HG03135 (cell line): ENCODE measurements at regions not wholly inside any gene's neighbourhood (a gene's known extent, or its start where the extent isn't known, plus 50 kb on each side); places are given as distances from the start of the nearest gene placed in this dataset.

Source experiments
- ATAC-seq: cut with Tn5 transposase; IDR thresholded peaks from one replicate; pipeline ENCODE4 v1.9.1; 2021; ENCODE audit warnings: mild to moderate bottlenecking, moderate library complexity; ENCODE audit not compliant: unreplicated experiment

DNA sequence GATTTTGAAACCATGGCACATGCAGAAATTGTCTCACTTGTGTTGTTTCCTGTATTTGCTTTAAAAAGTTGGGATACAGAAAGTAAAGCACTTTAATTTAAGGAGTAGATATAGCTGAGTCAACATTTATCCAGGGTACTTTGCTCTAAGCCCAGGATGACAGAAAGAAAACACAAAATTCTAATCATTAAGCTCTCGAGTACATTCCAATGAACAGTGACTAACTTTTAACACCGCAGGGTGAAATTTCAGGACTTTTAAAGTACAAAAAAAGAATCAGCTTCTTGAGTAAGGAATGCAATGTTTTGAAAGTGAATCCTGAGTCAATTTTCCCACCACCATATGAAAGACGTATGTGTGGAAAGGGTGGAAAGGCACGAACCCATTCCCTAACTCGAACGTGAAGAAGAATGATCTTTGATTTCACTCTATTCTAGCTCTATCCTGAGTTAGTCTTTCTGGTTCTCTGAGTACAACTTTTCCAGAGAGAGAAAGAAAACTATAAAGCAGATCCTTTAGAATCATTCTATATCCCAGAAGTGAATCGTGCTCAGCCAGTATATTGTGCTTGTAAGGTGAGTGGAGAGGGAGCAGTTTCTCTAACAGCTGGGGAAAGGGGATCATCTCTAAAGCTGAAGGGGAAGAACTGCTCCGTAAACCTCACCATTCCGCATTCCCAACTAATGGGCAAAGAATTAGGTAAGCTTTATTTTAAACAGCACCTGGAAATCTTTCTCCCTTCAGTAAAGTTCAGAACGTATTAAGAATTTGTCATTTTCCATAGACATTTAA is 779.0 kb upstream of the FLRT2 start:
- no peak for ATAC-seq

DNA sequence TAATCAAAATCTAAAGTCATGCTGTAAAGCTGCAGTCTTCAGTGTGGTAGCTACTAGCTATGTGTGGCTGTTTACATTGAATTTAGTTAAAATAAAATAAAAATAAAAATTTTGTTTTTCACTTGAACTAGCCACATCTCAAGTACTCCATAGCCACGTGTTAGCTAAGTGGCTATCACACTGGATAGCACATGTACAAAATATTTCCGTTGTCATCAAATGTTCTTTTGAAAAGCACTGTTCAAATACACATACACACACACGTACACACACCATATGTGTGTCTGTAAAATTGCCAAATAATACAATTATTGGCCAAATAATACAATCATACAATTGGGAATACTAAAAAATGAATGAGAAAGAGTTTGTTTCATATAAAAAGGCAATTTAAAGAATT is 778.2 kb upstream of the FLRT2 start:
- ATAC-seq, result no peak

DNA sequence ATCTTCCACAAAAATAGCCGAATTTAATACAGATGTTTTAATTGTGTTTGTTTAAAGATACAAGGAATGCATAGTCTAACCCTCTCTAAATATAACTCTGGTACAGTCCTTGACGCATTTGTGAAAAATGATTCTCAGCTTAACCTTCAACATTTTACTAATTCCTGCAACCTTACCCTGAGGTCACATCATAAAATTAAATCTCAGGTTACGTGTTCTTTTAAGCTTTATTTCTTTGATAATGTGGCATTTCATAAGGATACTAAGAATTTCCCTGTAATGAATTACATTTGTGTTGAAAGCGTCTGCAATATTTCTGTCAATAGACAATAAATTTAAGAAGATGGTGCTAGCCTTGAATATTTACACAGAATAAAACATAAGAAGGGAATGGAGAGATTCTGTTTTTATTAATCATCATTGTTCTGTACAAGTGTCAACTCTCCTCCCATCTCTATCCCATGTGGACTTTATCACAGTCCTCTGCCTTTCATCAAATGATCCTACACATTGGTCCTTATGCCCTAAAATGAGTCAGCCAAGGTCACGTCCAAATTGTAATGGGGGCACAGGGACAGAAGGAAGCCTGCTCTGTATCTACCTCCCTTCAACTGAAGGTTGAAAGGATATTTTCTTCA is 769.3 kb upstream of the FLRT2 start:
- ATAC-seq, result no peak

DNA sequence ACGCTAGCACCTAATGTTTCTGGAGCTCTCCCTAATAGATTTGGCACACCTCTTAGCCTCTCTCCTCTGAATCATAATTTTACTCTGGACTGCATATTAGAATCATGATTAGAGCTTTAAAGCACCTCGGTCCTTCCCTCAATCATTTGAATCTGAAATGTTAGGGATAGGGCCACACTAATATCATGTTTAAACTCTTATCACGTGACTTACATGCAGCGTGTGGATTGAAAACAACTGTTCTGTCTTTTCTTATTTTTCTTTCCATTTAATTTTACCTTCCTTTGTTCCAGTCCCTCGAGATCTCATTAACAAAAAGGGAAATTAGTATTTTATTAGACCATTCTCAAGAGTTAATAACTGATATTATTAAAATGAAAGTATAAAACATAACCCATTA is 762.5 kb upstream of the FLRT2 start:
- no peak for ATAC-seq

DNA sequence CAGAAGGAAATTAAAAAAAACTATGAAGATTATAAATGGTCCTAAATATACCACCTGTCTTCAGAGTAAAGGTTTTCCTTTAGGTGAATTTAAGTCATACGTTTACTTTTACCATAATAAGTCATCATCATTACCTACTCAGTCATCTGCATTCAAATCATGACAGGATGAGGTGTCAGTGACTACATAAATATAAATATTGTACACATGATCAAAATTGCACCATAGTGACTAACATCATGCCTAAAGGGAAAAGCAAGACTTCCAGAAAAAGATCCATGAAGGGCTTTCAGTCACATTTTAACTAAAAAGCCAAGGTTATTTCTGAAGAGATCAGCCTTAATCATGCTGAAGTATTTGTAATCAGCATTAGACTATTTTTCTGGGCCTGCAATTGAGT is 759.9 kb upstream of the FLRT2 start:
- no peak for ATAC-seq

DNA sequence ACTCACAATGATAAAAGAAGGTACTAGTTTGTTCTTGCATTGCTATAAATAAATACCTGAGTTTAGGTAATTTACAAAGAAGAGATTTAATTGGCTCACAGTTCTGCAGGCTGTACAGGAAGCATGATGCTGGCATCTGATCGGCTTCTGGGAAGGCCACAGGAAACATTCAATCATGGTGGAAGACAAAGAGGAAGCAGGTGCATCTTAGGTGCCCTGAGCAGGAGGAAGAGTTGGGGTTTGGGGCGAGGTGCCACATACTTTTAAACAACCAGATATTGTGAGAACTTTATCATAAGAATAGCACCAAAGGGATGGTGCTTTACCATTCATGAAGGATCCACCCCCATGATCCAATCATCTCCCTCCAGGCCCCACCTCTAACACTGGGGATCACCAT is 752.6 kb upstream of the FLRT2 start:
- no peak for ATAC-seq

DNA sequence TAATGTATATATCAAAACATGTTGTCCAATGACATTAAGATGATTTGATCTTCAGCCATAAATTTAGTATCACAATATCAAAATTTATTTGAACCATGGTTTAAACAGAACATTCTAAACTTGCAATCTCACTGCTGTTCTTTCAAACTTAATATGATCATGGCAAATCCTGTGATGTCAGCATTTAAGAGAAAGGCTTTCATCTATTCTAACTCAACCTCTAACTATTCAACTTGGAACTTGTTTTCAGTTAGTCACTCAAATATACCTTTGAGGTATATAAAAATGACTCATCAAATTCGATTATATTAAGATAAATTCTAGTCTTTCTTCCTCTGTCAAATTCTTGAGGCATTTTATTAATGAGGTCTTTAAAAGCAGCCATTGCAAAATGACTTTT is 747.0 kb upstream of the FLRT2 start:
- no peak for ATAC-seq

DNA sequence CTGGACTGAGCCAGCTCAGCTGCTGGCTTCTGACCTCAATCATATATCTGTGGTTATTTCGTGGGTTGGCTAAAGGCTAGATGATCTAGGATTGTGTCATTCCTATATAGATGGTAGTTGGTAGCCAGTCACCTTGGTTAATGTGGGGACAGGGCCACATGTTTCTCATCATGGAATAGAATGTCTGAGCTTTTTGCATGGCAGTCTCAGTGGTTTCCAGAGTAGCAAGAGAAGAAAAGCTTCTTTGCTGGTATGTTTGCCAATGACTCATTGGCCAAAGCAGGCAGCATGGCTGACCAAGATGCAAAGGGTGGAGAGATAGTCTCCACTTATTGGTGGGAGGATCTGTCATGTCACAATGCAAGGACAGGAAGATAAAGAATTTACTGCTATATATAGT is 746.4 kb upstream of the FLRT2 start:
- ATAC-seq, result no peak

DNA sequence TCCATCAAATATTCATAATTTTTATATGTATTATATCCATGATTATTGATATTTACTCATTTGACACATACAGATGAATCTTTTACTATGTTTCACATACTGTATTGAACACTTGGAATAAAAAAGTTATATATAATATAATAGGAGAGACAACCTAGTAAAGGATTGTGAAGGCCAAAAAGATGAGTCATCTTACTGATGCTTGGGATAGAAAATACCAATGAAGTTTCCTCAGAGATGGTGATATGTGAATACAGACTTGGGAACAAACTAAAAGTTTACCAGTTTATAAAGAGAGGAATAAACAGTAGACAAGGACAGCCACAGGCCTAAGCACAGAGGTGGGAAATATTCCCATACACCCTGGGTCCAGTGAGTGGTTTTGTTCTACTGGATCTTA is 743.9 kb upstream of the FLRT2 start:
- no peak for ATAC-seq

DNA sequence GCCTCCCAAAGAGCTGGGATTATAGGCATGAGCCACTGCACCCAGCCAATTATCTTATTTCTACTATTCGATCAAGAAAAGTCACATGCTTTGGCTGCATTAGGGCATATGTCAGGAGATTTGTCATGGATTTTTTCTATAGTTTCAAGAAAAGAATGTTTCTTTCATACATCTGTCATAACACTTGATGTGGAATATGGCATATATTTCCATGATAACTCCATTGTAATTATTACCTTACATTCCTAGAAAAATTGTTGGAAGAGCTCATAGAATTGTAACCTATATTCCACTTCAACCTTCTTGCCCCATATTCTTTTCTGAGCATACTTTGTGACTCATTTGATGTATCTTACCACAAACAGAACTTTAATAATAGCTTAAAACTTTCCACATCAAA is 740.9 kb upstream of the FLRT2 start:
- ATAC-seq, result no peak

DNA sequence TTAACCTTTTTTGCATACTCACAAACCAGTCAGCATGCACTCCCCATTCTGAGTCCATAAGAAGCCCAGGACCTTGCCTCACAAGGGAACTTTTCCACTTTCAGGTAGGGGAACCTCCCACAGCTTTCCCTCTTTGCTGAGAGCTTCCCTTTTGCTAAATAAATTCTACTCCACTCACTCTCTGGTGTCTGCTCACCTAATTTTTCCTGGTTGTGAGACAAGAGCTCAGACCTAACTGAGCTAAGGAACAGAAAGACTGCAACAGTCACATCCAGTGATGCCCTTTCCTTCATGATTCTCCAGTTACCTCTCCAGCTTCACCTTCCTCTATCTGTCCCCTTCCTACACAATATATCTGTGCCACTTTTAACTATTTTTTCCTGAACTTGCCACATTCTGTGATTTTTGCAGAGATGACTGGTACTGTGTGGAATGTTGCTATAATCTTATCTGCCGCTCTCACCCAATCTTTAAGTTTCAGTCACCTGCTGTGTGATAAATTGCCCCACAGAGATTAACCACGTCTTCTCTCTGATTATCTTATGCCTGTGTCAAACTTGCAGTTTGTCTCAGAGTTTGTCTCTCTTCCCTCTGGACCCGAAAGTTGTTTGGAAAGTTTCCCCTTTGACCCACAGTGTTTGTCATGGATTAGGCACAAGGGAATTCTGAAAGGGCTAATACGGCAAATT is 737.1 kb upstream of the FLRT2 start:
- no peak for ATAC-seq

DNA sequence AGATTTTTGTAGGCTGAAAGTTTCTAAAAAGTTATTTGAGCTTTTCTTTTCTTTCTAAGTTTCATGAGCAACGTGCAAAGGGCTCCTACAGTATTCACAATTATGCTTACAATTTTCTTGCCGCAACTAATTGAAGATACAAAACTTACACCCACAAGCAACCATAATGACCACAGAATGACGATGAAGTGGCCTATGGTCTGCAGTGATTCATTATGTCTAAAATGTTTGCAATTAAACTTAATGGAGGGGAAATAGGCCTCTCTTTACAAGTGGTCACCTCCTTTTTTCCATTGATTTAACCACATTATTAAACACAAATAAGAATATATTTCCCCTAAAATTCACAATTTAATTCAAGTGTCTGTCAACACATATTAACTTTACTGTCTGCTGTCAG is 732.6 kb upstream of the FLRT2 start:
- no peak for ATAC-seq

DNA sequence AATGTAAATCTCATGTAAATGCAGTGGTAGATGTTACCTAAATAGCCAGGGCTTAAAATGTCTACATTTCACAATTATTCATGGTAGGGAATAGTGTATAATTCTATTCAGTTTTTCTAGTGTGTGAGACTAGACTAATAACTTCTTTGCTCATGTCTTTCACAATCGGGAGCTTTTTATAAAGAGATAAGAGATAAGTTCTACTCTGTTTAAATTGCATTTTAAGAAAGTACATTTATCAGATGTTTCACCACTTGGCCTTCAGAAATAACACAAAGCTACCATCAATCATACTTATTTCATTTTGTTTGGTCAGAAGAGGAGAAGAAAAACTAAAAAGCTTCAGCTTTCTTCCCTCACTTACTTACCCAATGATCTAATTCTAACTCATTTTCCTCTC is 725.5 kb upstream of the FLRT2 start:
- ATAC-seq, result no peak

DNA sequence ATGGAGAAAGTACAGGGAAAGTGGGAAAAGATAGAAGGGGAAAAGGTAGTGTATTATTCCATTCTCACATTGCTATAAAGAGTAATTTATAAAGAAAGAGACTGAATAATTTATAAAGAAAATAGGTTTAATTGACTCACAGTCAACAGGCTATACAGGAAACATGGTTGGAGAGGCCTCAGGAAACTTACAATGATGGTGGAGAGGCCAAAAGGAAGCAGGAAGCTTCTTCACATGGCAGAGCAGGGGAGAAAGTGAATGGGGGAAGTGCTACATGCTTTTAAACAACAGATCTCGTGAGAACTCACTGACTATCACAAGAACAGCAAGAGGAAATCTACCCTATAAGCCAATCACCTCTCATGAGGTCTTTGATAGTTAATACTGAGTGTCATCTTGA is 725.0 kb upstream of the FLRT2 start:
- ATAC-seq, result no peak

DNA sequence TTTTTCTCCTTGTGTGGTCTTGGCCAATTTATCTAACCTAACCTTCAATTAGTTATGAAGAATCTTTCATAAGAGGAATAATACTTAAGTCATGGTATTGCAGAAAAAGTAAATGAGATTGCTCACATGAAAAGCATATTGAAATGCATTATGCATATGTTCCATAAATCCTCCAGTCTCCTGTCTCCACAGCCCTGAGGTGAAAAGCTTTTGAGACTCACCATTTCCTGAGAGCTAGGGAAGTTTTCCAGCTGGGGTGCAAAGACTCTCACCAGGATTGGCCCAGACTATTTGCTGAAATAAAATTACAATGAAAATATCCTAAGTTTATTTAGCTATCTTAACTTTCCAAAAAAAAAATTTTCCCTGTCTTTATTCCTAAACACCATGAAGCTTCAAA is 723.8 kb upstream of the FLRT2 start:
- ATAC-seq, result no peak

DNA sequence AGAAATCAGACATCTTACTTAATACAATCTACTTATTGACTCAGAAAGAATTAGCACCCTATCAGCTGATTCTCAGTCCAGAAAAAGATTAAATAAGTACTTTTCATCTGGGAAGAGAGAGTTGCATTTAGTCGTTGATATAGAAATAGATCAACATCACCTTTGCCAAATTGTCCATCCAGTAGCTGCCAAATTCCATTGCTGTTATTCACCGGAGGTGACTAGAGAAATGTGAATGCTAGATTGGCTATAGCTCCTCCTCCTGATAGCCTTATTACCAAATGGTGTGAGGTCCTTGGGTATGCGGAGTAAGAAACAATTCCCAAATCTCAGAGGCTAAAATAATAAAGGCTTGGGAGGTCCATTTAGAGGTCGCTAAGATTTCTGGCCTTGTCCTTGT is 723.3 kb upstream of the FLRT2 start:
- no peak for ATAC-seq

DNA sequence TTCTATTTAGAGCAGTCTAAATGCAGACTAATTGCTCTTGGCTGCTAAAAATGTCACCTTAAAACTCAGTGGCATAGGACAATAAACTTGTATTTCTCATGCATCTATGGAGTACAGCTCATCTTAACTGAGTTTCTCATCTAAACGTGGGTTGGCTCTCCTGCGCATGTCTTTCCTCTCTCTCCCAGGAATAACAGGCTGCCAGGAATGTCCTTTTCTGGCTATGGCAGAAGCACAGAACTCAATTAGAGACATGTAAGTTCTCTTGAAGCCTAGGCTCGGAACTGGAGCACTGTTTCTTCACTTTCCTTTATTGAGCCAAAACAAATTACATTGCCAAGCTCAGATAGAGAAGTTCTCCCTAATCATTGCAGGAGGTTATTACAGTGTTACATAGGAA is 722.3 kb upstream of the FLRT2 start:
- no peak for ATAC-seq

DNA sequence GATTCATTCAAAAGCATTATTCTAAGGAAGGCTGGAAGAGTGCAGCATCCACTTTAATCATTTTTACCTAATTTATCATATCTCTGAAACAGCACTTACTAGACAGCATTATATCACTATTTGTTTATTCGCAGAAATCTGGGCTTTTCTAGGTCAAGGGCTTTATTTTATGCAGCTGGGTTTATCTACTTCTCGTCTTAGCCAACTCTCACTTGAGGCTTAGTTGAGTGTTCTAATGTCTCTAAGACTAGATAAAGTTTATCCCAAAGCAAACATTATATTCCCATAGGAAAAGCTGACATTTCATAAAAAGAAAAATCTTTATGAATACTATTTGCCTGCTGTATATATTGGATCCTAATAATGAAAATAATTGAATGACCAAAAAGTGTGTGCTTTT is 720.8 kb upstream of the FLRT2 start:
- ATAC-seq, result no peak

DNA sequence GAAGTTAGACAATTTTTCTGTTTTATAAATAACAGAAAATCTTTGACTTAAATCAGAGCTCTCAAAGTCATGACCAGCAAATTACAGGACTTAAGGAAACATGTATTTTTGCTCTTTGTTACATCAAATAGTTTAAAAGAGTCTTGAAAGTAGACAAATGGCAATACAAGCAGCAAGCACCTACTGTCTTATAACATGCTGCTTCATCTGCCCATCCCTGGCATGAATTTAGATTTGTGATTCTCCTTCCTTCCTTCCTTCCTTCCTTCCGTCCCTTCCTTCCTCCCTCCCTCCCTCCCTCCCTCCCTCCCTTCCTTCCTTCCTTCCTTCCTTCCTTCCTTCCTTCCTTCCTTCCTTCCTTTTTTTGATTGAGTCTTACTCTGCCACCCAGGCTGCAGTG is 715.6 kb upstream of the FLRT2 start:
- ATAC-seq, result no peak

DNA sequence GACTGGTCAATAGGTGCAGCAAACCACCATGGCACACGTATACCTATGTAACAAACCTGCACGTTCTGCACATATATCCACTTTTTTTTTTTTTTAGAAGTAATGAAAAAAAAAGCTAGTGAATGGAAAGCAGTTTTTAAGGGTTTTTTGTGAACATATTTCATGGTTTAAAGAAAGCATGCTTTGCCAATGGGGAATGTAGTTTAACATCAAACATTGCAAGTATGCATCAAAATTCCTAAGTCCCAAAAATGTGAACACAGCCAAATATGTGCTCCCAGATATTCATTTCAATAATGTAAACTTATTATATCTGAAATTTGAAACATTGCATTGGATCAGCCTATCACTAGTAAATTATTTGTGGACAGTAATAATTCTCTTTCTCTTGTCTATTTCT is 710.4 kb upstream of the FLRT2 start:
- no peak for ATAC-seq

DNA sequence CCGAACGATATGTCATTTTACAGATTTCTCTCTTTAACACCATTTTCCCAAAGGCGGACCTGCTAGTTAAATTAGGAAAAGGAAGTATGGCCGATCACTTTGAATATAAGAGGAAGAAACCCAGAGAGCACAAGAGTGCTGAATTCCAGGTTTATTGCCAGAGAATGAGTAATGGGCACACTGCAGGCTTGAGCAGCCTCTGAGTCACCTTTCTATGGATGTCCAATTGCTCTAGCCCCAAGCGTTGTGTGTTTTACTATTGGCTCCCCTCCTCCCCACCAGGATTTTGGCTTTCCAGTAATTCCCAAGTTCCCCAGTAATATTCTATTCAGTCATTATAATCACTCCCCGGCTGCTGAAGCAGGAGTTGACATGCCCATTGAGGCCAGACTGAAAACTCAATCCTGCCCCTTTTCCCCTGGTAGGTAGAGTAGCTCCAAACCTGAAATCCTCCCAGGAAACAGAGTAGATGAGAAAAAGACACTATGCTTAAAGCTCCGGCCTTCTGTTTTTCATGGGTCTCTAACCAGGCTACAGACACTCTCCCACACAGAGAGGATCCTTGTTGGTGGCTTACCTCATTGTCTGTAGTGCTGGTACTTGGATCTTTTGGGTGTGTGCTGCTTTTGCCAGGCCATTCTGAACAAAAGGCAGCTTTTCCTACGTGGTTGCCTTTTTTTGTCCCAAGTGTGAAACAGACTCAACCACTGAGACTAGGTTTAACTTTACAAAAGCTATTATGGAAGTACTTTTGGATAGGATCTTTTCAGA is 704.3 kb upstream of the FLRT2 start:
- ATAC-seq, result no peak

DNA sequence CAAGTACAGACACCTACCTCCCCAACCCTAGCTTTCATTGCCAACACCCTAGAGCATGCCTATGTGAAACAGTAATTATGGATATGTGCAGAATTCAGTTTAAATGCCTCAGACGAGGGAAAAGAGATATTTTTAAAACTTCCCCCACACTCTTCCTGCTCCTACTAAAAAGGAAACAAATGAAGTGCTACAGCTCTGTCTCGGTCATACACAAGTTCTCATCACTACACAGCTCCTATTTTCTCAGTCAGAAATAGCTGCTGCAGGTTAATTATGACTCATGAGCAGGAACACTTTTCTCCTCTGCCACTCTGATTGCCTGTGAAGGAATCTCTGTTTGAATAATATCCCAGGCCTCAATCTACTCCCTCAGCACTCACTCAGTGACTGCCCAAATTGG is 703.6 kb upstream of the FLRT2 start:
- no peak for ATAC-seq
